Thoracic aorta (tissue), 2 donors: ENCODE measurements at regions not wholly inside any gene's neighbourhood (a gene's known extent, or its start where the extent isn't known, plus 50 kb on each side); places are given as distances from the start of the nearest gene placed in this dataset.

Source experiments
- ATAC-seq: fragments of 150-250 bp; one replicate; pipeline ENCODE4 v1.8.0; 2017; ENCODE audit warnings: low read depth; ENCODE audit not compliant: insufficient number of reproducible peaks, low FRiP score
- DNase-seq: peaks from one replicate; pipeline ENCODE4 v3.0.0-alpha.2; 2020; ENCODE audit warnings: low spot score
- H3K27ac ChIP-seq, 2 donors: fragments of 200-600 bp; sonication (generic); 1 replicate in 1 of 2; 2 replicates in 1 of 2; pipeline ENCODE4 v1.5.1; 2016; ENCODE audit warnings: mild to moderate bottlenecking in 2 of 2, moderate library complexity in 2 of 2
- H3K27me3 ChIP-seq: fragments of 200-600 bp; sonication (generic); replicated peaks from 2 replicates; pipeline ENCODE4 v1.6.0; 2016; ENCODE audit warnings: mild to moderate bottlenecking; ENCODE audit not compliant: insufficient read depth
- H3K36me3 ChIP-seq: fragments of 200-600 bp; sonication (generic); one replicate; pipeline ENCODE4 v1.5.1; 2016
- H3K4me1 ChIP-seq, 2 donors: fragments of 200-600 bp; sonication (generic); 1 replicate in 1 of 2; 2 replicates in 1 of 2; pipeline versions ENCODE4 v1.5.1 to v1.6.0; 2016; ENCODE audit warnings: low read depth in 2 of 2, mild to moderate bottlenecking in 1 of 2; ENCODE audit not compliant: control insufficient read depth in 1 of 2
- H3K4me3 ChIP-seq: fragments of 200-600 bp; sonication (generic); 2 replicates; pipeline ENCODE4 v1.5.1; 2016; ENCODE audit warnings: mild to moderate bottlenecking
- H3K9me3 ChIP-seq: fragments of 200-600 bp; sonication (generic); 2 replicates; pipeline ENCODE4 v1.5.1; 2016
- CTCF ChIP-seq: fragments of 200-600 bp; sonication (generic); IDR thresholded peaks from one replicate; pipeline ENCODE4 v1.5.1; 2019; ENCODE audit warnings: antibody characterized with exemption

DNA sequence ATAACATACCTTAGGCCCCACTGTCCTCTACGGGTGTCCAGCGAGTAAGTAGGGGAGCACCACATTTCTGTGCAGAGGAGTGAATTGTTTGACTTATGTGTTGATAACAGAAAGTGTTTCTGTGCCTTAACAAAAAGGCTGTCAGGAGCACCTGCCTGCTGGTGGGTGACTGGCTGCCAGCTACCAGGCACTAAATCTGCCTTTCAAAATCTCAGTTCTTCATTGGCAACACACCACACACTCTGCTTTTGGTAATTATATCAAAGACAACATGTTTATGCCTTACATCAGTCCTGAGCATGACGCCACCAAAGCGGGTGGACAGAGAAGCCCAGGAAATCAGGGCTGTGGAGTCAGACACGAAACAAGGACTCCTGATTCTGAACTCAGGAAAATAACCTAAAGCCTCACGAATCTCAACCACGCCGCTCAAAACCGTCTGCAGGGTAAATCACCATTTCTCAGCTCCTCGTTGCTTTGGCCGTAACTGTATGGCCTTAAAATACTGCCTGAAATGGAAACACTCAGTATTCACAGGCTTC lies 105.2 kb upstream of the SOX1 start:
- no peak for ATAC-seq
- no peaks in the 10 kb centered on the region for H3K27me3 ChIP-seq
- H3K9me3 ChIP-seq = no peaks in the 10 kb centered on the region
- H3K27ac ChIP-seq = no peak overlapping the region
- DNase-seq = no peak
- no peak overlapping the region for H3K4me3 ChIP-seq
- no peaks in the 10 kb centered on the region for H3K36me3 ChIP-seq
- H3K4me1 ChIP-seq = no peaks in the 10 kb centered on the region
- TF ChIP-seq CTCF = no peak

GRCh38 chr13:111962431-111962891 lies 104.5 kb upstream of the SOX1 start:
- no peak overlapping the region for H3K27ac ChIP-seq
- H3K4me1 ChIP-seq = no peaks in the 10 kb centered on the region
- H3K9me3 ChIP-seq = no peaks in the 10 kb centered on the region
- no peak for ATAC-seq
- H3K36me3 ChIP-seq = no peaks in the 10 kb centered on the region
- TF ChIP-seq CTCF = no peak
- no peaks in the 10 kb centered on the region for H3K27me3 ChIP-seq
- no peak overlapping the region for H3K4me3 ChIP-seq
- DNase-seq = no peak

- H3K36me3 ChIP-seq = no peaks in the 10 kb centered on the region
- H3K4me1 ChIP-seq = no peaks in the 10 kb centered on the region
- TF ChIP-seq CTCF = no peak
- no peak for DNase-seq
- no peak overlapping the region for H3K27ac ChIP-seq
- H3K27me3 ChIP-seq = no peaks in the 10 kb centered on the region
- H3K4me3 ChIP-seq = no peak overlapping the region
- H3K9me3 ChIP-seq = no peaks in the 10 kb centered on the region
- no peak for ATAC-seq
Measured at GRCh38 chr13:111963031-111963430, 103.9 kb upstream of the SOX1 start.

DNA sequence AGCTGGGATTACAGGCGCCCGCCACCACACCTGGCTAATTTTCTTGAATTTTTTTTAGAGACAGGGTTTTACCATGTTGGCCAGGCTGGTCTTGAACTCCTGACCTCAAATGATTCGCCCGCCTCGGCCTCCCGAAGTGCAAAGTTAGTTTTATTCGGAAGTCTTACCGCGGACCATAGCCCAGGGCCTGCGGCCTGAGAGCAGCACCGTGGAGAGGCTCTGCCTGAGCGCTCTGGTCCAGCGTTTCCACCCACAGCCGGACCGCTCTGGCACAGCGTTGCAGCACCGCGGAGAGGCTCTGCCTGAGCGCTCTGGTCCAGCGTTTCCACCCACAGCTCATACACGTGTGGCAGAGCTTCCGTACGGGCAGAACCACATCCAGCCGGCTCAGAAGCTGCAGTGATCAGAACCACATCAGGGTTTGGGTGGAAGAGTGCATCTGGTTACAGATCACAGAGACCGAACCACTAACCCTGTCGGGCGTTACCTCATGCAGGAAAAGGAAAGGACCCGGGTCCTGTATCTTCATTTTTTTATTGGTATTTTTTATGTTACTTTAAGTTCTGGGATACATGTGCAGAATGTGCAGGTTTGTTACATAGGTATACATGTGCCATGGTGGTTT lies 102.4 kb upstream of the SOX1 start:
- Histone ChIP-seq H3K36me3 (no peaks in the 10 kb centered on the region), H3K27me3 (no peaks in the 10 kb centered on the region), H3K9me3 (no peaks in the 10 kb centered on the region), H3K4me1 (no peaks in the 10 kb centered on the region), H3K27ac (no peak overlapping the region), H3K4me3 (no peak overlapping the region)
- TF ChIP-seq CTCF = no peak
- ATAC-seq = no peak
- no peak for DNase-seq

- DNase-seq (no peak), ATAC-seq (no peak)
- no peaks in the 10 kb centered on the region for H3K9me3 ChIP-seq
- no peaks in the 10 kb centered on the region for H3K27me3 ChIP-seq
- H3K4me3 ChIP-seq = no peak overlapping the region
- no peak for TF ChIP-seq CTCF
- no peaks in the 10 kb centered on the region for H3K36me3 ChIP-seq
- H3K4me1 ChIP-seq = no peaks in the 10 kb centered on the region
- no peak overlapping the region for H3K27ac ChIP-seq
Measured at GRCh38 chr13:111965466-111966214, 101.3 kb upstream of the SOX1 start.
